ENCODE measurements at regions not wholly inside any gene's neighbourhood (a gene's known extent, or its start where the extent isn't known, plus 50 kb on each side); places are given as distances from the start of the nearest gene placed in this dataset.

GRCh38 chr2:33728106-33728505, 129.0 kb upstream of the FAM98A start:
- DNase-seq (ENCODE audit: low spot score), result no peak
- no peaks in the 10 kb centered on the region for H3K27me3 Mint-ChIP-seq (ENCODE audit: low read depth)
- H3K4me1 Mint-ChIP-seq, result peaks cover 6% of the 10 kb centered on the region
- H3K36me3 Mint-ChIP-seq, result no peaks in the 10 kb centered on the region
- H3K4me3 Mint-ChIP-seq, result no peak overlapping the region
- ChIA-PET CTCF (no interaction called here), POLR2A (no interaction called here)
- TF ChIP-seq SMAD3 (CRISPR knock-in tag; IDR thresholded peaks at IDR 0.05; ENCODE audit: borderline replicate concordance) (no peak), ZNF396 (CRISPR knock-in tag; IDR thresholded peaks at IDR 0.05; ENCODE audit: borderline replicate concordance) (no peak)
- no peak overlapping the region for H3K27ac Mint-ChIP-seq
- H3K9me3 Mint-ChIP-seq, result peaks cover 23% of the 10 kb centered on the region
- ATAC-seq, result no peak

GRCh38 chr2:33727361-33728032, 128.4 kb upstream of the FAM98A start:
- DNase-seq (ENCODE audit: low spot score), result no peak
- H3K36me3 Mint-ChIP-seq, result no peaks in the 10 kb centered on the region
- no peaks in the 10 kb centered on the region for H3K27me3 Mint-ChIP-seq (ENCODE audit: low read depth)
- ChIA-PET POLR2A (no interaction called here), CTCF (no interaction called here)
- no peak overlapping the region for H3K27ac Mint-ChIP-seq
- H3K4me1 Mint-ChIP-seq, result peaks cover 6% of the 10 kb centered on the region
- no peak overlapping the region for H3K4me3 Mint-ChIP-seq
- peaks cover 19% of the 10 kb centered on the region for H3K9me3 Mint-ChIP-seq
- TF ChIP-seq NR1H2 (CRISPR knock-in tag; IDR thresholded peaks at IDR 0.05) (no peak), PRDM15 (CRISPR knock-in tag; IDR thresholded peaks at IDR 0.05) (no peak)
- ATAC-seq, result no peak

- ChIA-PET POLR2A (no interaction called here), CTCF (no interaction called here)
- Mint-ChIP-seq H3K9me3 (peaks cover 15% of the 10 kb centered on the region), H3K4me3 (no peak overlapping the region), H3K27me3 (ENCODE audit: low read depth) (no peaks in the 10 kb centered on the region), H3K36me3 (no peaks in the 10 kb centered on the region), H3K27ac (no peak overlapping the region), H3K4me1 (peaks cover 6% of the 10 kb centered on the region)
- DNase-seq (ENCODE audit: low spot score) (no peak), ATAC-seq (no peak)
- TF ChIP-seq ZBTB43 (CRISPR knock-in tag; IDR thresholded peaks at IDR 0.05), result no peak
- TF ChIP-seq JAZF1 (CRISPR knock-in tag; IDR thresholded peaks at IDR 0.05), result no peak
- no peak for TF ChIP-seq E2F1 (CRISPR knock-in tag; IDR thresholded peaks at IDR 0.05)
- no peak for TF ChIP-seq KAT7 (CRISPR knock-in tag; IDR thresholded peaks at IDR 0.05; ENCODE audit: borderline replicate concordance)
- TF ChIP-seq FOXP4 (CRISPR knock-in tag; IDR thresholded peaks at IDR 0.05), result no peak
- no peak for TF ChIP-seq TP53 (CRISPR knock-in tag; IDR thresholded peaks at IDR 0.05)
- no peak for TF ChIP-seq ESRRA (CRISPR knock-in tag; IDR thresholded peaks at IDR 0.05; ENCODE audit: borderline replicate concordance)
- no peak for TF ChIP-seq ZNF425 (CRISPR knock-in tag; conservative IDR thresholded peaks at IDR 0.05)
- no peak for TF ChIP-seq FOXK1 (CRISPR knock-in tag; IDR thresholded peaks at IDR 0.05)
- no peak for TF ChIP-seq PREB (CRISPR knock-in tag; IDR thresholded peaks at IDR 0.05; ENCODE audit: borderline replicate concordance)
- no peak for TF ChIP-seq USF2 (CRISPR knock-in tag; IDR thresholded peaks at IDR 0.05)
- TF ChIP-seq ZNF416 (CRISPR knock-in tag; IDR thresholded peaks at IDR 0.05), result no peak
- TF ChIP-seq HMGA2 (CRISPR knock-in tag; IDR thresholded peaks at IDR 0.05), result no peak
- no peak for TF ChIP-seq ATF1 (CRISPR knock-in tag; IDR thresholded peaks at IDR 0.05)
These were observed 127.3 kb upstream of the FAM98A start for GRCh38 chr2:33726415-33726814.

All from WTC11 (cell line).